Fibroblast of lung (primary cell): ENCODE measurements at regions not wholly inside any gene's neighbourhood (a gene's known extent, or its start where the extent isn't known, plus 50 kb on each side); places are given as distances from the start of the nearest gene placed in this dataset.

Experiments used
- EZH2 ChIP-seq: IDR thresholded peaks from 2 replicates; pipeline ENCODE4 v1.5.1; 2012; ENCODE audit warnings: low read length, control low read depth, mild to moderate bottlenecking; ENCODE audit errors: missing control alignments
- TF ChIP-seq, protein P1 (sequence below), 2 donors: IDR thresholded peaks in 1 of 2; conservative IDR thresholded peaks in 1 of 2; 1 replicate in 1 of 2; 2 replicates in 1 of 2; pipeline ENCODE4 v1.5.1; 2011 to 2012; ENCODE audit warnings: low read length in 2 of 2, control low read depth in 1 of 2, inconsistent platforms in 1 of 2, low read depth in 1 of 2, mild to moderate bottlenecking in 1 of 2

DNA sequence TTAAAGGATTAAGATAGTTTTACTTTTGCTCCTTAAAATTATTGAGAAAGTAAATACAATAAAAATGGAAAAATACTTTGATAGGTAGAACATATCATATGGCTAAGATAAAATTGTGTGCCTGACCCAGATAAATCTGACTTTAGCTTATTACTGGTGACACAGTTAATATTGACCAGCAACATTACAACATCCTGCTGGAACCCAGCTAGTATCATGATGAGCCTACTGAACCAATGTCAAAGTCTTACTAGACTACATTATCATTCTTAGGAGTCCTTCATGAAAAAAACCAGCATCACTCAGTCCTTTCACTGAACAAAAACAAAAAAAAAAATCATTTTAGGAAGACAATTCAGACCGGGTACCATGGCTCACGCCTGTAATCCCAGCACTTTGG is 164.8 kb upstream of the CDK1 start:
- TF ChIP-seq, protein P1, sequence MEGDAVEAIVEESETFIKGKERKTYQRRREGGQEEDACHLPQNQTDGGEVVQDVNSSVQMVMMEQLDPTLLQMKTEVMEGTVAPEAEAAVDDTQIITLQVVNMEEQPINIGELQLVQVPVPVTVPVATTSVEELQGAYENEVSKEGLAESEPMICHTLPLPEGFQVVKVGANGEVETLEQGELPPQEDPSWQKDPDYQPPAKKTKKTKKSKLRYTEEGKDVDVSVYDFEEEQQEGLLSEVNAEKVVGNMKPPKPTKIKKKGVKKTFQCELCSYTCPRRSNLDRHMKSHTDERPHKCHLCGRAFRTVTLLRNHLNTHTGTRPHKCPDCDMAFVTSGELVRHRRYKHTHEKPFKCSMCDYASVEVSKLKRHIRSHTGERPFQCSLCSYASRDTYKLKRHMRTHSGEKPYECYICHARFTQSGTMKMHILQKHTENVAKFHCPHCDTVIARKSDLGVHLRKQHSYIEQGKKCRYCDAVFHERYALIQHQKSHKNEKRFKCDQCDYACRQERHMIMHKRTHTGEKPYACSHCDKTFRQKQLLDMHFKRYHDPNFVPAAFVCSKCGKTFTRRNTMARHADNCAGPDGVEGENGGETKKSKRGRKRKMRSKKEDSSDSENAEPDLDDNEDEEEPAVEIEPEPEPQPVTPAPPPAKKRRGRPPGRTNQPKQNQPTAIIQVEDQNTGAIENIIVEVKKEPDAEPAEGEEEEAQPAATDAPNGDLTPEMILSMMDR (conservative IDR thresholded peaks at IDR 0.05 in 1 of 2, IDR thresholded peaks at IDR 0.05 in 1 of 2; ENCODE audit: low read depth in 1 of 2, low read length in 2 of 2) = no peak
- no peak for TF ChIP-seq EZH2
